ENCODE measurements at regions not wholly inside any gene's neighbourhood (a gene's known extent, or its start where the extent isn't known, plus 50 kb on each side); places are given as distances from the start of the nearest gene placed in this dataset.

GRCh38 chr14:85276979-85277228 is 253.0 kb upstream of the FLRT2 start:
- TF ChIP-seq CTCF (conservative IDR thresholded peaks at IDR 0.05 in 1 of 2, IDR thresholded peaks at IDR 0.05 in 1 of 2; ENCODE audit: extremely low read depth in 1 of 2, insufficient read depth in 1 of 2, low read depth in 1 of 2, low read length in 2 of 2) = no peak
- no peak for TF ChIP-seq EZH2 (IDR thresholded peaks at IDR 0.05; ENCODE audit: borderline replicate concordance, low read length)

All from mammary epithelial cell (primary cell).